K562 (cell line): ENCODE measurements at regions not wholly inside any gene's neighbourhood (a gene's known extent, or its start where the extent isn't known, plus 50 kb on each side); places are given as distances from the start of the nearest gene placed in this dataset.
"Not testable (repeated sequence)": the region's sequence is repeated elsewhere in the genome, so short reads cannot be mapped to it uniquely, and the experiment has no call there.

ENCODE experiments used
- ATAC-seq: fragments of 200-7000 bp; cut with Tn5 transposase; 3 replicates; pipeline ENCODE4 v1.9.1; 2020; ENCODE audit warnings: moderate library complexity
- BruUV-seq: library from RNA; stranded (reverse); fragments of 400-500 nt; replicated peaks from 2 replicates; lab custom pipeline; 2021; lab: Mats Ljungman, UMichigan
- CTCF ChIA-PET: fragments of 300-600 bp; formaldehyde crosslinking; extraction: SDS; loops from one replicate; lab custom pipeline; 2021; ENCODE audit warnings: low intra/inter-chr PET ratio; lab: Yijun Ruan, JAX
- POLR2A ChIA-PET: fragments of 300-600, 350-650 bp; sonication (Branson Sonifier 250); formaldehyde crosslinking; extraction: SDS; loops from one replicate; lab custom pipeline; 2021; ENCODE audit warnings: antibody characterized with exemption, inconsistent platforms; lab: Yijun Ruan, JAX
- DNase-seq, 4 experiments: peaks; one replicate each; pipeline versions ENCODE4 v3.0.0 to v3.0.0-alpha.2; 2011 to 2018; ENCODE audit warnings: low spot score in 3 of 4, mixed read lengths in 3 of 4; ENCODE audit errors: extremely low read depth in 1 of 4
- FAIRE-seq: peaks from 2 replicates; lab custom pipeline; 2011; peaks lifted over from hg19 to GRCh38; lab: Jason Lieb, UNC
- H2AFZ ChIP-seq: 2 replicates; pipeline ENCODE4 v1.6.0; 2011; ENCODE audit warnings: low read depth, low read length, control low read depth, inconsistent platforms
- H3K27ac ChIP-seq: fragments of 200-600 bp; 3 replicates; pipeline ENCODE4 v1.8.0; 2011; ENCODE audit warnings: low read depth, mild to moderate bottlenecking, control low read depth, inconsistent platforms, low read length, moderate library complexity, mixed read lengths; ENCODE audit errors: extremely low read depth
- H3K27me3 ChIP-seq, 2 experiments: fragments of 300-600 bp in 1 of 2; 2 replicates in 1 of 2; 3 replicates in 1 of 2; pipeline versions ENCODE4 v1.6.0 to v1.8.0; 2011; ENCODE audit warnings: inconsistent platforms in 2 of 2, low read length in 2 of 2, mild to moderate bottlenecking in 1 of 2, mixed read lengths in 1 of 2, moderate library complexity in 1 of 2; ENCODE audit not compliant: control insufficient read depth in 2 of 2, insufficient read depth in 2 of 2
- H3K36me3 ChIP-seq: fragments of 300-600 bp; 3 replicates; pipeline ENCODE4 v1.8.0; 2011; ENCODE audit warnings: mild to moderate bottlenecking, low read length, inconsistent platforms; ENCODE audit not compliant: control insufficient read depth, insufficient read depth
- H3K4me1 ChIP-seq, 2 experiments: fragments of 200-600 bp in 1 of 2; replicated peaks in 1 of 2; 2 replicates in 1 of 2; 3 replicates in 1 of 2; pipeline versions ENCODE4 v1.5.1 to v1.8.0; 2011; ENCODE audit warnings: inconsistent platforms in 2 of 2, low read length in 2 of 2, mild to moderate bottlenecking in 1 of 2, mixed read lengths in 1 of 2, moderate library complexity in 1 of 2; ENCODE audit not compliant: control insufficient read depth in 2 of 2, insufficient read depth in 2 of 2
- H3K4me2 ChIP-seq: 2 replicates; pipeline ENCODE4 v1.6.1; 2011; ENCODE audit warnings: low read length, control low read depth, inconsistent platforms, mixed read lengths; ENCODE audit not compliant: insufficient read depth
- H3K4me3 ChIP-seq: fragments of 200-600 bp; sonication (generic), shearing (Covaris generic); 2 replicates; pipeline ENCODE4 v1.5.1; 2016; ENCODE audit warnings: control low read depth, inconsistent platforms
- H3K79me2 ChIP-seq: fragments of 200-600 bp; 3 replicates; pipeline ENCODE4 v1.8.0; 2011; ENCODE audit warnings: low read length, inconsistent platforms; ENCODE audit not compliant: control insufficient read depth, insufficient read depth
- H3K9ac ChIP-seq, 2 experiments: 2 replicates each; pipeline versions ENCODE4 v1.6.0 to v1.6.1; 2011; ENCODE audit warnings: low read depth in 2 of 2, low read length in 2 of 2, control low read depth in 1 of 2, inconsistent platforms in 1 of 2, mild to moderate bottlenecking in 1 of 2, mixed read lengths in 1 of 2; ENCODE audit not compliant: insufficient read depth in 1 of 2
- H3K9me1 ChIP-seq: one replicate; pipeline ENCODE4 v1.6.0; 2011; ENCODE audit warnings: inconsistent platforms, mild to moderate bottlenecking, low read length, moderate library complexity; ENCODE audit not compliant: control insufficient read depth, insufficient read depth
- H3K9me3 ChIP-seq: replicated peaks from 2 replicates; pipeline ENCODE4 v1.5.1; 2011; ENCODE audit warnings: low read depth, low read length, inconsistent platforms; ENCODE audit not compliant: control insufficient read depth, insufficient read depth
- H4K20me1 ChIP-seq: replicated peaks from 2 replicates; pipeline ENCODE4 v1.6.1; 2011; ENCODE audit warnings: low read length, inconsistent platforms, mixed read lengths; ENCODE audit not compliant: control insufficient read depth, insufficient read depth
- WGBS: fragments of 100-300 bp; shearing (Covaris generic); methylation state at CpG from one replicate; pipeline ENCODE4 v1.1.6; 2016; ENCODE audit warnings: low coverage, mixed read lengths; ENCODE audit not compliant: insufficient coverage; ENCODE audit errors: missing lambda C conversion rate; 5-methylcytosine and 5-hydroxymethylcytosine counted together
- in situ Hi-C: fragments of 300-500 bp; cut with MboI; formaldehyde crosslinking; loops from 4 replicates; pipeline ENCODE4 v1.15.0; 2018; ENCODE audit warnings: inconsistent platforms, mixed read lengths
- intact Hi-C: fragments of 100-400 bp; cut with micrococcal nuclease; formaldehyde crosslinking; loops from 2 replicates; pipeline ENCODE4 v1.14.2; 2022

GRCh38 chr9:40930426-40930825 is 198.1 kb downstream of the FOXD4L6 start:
- H3K4me2 ChIP-seq, DNase-seq, H2AFZ ChIP-seq, CTCF ChIA-PET, H3K9me1 ChIP-seq, POLR2A ChIA-PET, intact Hi-C loops, H3K27ac ChIP-seq, H3K79me2 ChIP-seq, H3K4me1 ChIP-seq, FAIRE-seq, ATAC-seq, H3K27me3 ChIP-seq, H4K20me1 ChIP-seq, in situ Hi-C loops, H3K36me3 ChIP-seq, H3K4me3 ChIP-seq, H3K9ac ChIP-seq, BruUV-seq: not testable (repeated sequence)
- WGBS: 46% methylated on average over 4 of the region's 4 CpGs
- peaks cover 12% of the 10 kb centered on the region for H3K9me3 ChIP-seq

- CTCF ChIA-PET, POLR2A ChIA-PET, H3K4me1 ChIP-seq, H3K36me3 ChIP-seq, H2AFZ ChIP-seq, H3K27ac ChIP-seq, H3K9ac ChIP-seq, ATAC-seq, BruUV-seq, in situ Hi-C loops, FAIRE-seq, H3K27me3 ChIP-seq, H3K4me2 ChIP-seq, H4K20me1 ChIP-seq, intact Hi-C loops, H3K4me3 ChIP-seq, DNase-seq, H3K9me1 ChIP-seq, H3K79me2 ChIP-seq: not testable (repeated sequence)
- peaks cover 12% of the 10 kb centered on the region for H3K9me3 ChIP-seq
- WGBS: 27% methylated on average over 5 of the region's 6 CpGs
Measured at GRCh38 chr9:40929488-40929845, 199.0 kb downstream of the FOXD4L6 start.
